T-helper 2 cell treated with Interferon-gamma antibody and Interleukin-4, amounts not matched to agents 100 ng/mL and 5 ng/mL, for 36 hours (primary cell): ENCODE measurements at regions not wholly inside any gene's neighbourhood (a gene's known extent, or its start where the extent isn't known, plus 50 kb on each side); places are given as distances from the start of the nearest gene placed in this dataset.
"Not testable (repeated sequence)": the region's sequence is repeated elsewhere in the genome, so short reads cannot be mapped to it uniquely, and the experiment has no call there.

Experiments used
- intact Hi-C: fragments of 100-400 bp; cut with micrococcal nuclease; formaldehyde crosslinking; loops from one replicate; pipeline ENCODE4 v1.15.1; 2023

GRCh38 chr2:49861821-49862220, 707.5 kb upstream of the FSHR start:
- intact Hi-C loops = no loop called here

GRCh38 chr2:49860834-49861233, 706.5 kb upstream of the FSHR start:
- intact Hi-C loops = no loop called here

DNA sequence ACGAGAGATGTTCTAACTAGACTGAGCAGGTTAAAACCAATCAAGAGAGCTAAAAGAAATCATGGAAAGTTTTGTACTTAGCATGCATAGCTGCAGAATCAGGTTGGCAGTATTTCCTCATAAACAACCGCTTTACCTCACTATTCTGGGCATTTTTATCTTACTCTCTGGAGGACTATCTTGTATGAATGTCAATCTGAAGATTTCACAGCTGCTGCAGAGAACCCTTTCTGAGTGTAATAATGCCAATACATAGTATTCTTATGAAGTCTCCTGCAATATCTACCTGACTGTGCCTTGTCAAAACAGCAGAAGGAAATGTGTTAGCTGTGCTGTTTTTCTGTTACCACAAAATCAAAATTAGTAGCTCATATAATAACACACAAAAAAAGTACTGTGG, 705.9 kb upstream of the FSHR start:
- intact Hi-C loops = no loop called here

GRCh38 chr2:49858657-49859056, 704.3 kb upstream of the FSHR start:
- intact Hi-C loops = no loop called here

DNA sequence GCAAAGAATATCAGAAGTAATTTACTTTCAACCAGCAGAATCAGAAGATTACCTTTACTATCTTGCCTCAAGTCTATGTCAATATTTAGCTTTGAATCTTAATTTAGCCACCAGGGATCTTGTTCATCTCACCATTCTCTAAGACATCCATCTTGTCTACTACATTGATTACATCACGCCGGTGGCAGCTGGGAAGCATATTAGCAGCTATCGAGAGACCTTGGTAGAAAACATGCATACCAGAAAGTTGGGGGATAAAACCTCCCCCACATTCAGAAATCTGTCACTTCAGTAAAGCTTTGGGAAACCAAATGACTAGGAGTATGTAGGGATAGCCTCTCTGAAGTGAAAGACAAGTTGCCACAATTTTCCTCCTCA, 703.8 kb upstream of the FSHR start:
- intact Hi-C loops = no loop called here

DNA sequence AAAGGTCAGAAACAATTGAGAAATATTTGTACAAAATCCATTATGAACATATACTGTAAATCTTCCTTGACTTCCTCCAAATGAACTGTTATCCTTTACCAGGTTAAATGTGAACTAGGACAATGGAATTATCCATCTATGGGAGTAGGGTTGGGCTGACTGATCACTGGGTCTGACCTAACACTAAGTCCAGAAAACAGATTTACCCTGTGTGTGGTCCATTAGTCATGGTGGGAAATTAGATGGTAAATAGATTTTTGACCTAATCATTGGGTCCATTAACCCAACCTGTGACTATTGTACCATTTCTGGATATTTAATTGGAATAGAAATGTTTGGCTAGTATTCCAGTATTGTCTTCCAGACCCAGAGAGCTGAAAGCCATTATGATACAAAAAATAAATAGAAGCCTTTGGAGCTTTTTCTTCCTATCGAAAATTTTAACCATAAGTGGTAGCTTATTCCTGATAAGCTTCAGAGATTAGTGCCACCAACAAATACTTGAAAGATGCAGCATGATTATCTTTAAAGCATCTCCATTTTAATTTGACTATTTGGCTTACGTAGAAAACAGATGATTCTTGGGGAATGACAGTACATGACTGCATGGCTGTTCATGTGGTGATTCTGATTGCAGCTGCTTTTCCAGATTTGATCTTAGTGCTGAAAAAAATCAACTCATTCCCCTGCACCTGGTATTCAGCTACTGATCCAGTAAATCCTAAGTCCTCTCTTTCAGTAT, 703.2 kb upstream of the FSHR start:
- intact Hi-C loops = no loop called here

DNA sequence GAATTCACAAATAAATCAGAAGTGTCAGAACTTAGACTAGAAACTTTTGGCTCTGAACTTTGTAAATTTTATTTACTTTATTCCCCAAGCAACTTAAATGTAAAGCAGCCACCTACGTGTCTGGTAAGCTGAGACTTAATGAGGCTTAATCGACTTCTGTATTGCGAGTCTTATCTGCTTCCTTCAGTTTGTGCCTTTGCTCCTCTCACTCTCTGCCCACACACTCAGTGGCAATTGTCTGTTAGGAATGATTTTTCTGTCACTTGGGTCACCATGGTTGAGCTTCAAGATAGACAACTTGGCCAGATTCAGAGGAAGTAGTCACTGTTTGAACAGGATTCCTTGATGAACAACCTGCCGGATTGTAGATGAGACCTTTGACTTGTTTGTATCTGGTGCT, 691.4 kb upstream of the FSHR start:
- intact Hi-C loops = no loop called here

DNA sequence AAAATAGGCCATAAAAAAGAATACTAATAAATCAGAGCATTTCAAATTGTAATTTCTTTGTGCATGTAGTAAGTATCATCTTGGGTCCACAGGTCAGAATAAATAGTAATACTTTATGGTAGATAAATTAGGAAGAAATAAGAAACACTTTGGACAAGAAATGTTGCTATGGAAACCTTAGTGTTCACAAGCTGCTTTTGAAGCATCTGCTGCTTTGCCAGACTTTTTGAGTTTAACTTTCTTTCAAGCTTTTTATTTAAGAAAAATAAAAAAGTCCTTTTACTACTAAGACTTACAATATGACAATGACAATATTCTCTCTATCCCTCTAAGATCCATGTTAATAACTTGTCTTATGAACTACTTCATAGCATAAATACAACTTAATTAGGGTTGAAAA, 690.7 kb upstream of the FSHR start:
- intact Hi-C loops = no loop called here

DNA sequence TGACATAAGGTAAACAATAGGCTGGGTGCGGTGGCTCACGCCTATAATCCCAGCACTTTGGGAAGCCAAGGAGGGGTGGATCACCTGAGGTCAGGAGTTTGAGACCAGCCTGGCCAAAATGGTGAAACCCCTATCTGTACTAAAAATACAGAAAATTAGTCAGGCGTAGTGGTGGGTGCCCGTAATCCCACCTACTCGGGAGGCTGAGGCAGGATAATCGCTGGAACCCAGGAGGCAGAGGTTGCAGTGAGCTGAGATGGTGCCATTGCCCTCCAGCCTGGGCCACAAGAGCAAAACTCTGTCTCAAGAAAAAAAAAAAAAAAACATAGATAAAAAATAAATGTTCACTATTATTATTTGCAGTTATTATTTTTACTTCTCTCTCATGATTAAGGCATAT, 689.8 kb upstream of the FSHR start:
- intact Hi-C loops = not testable (repeated sequence)

GRCh38 chr2:49843314-49843713, 689.0 kb upstream of the FSHR start:
- intact Hi-C loops = no loop called here

GRCh38 chr2:49840428-49840975, 686.2 kb upstream of the FSHR start:
- intact Hi-C loops = no loop called here

DNA sequence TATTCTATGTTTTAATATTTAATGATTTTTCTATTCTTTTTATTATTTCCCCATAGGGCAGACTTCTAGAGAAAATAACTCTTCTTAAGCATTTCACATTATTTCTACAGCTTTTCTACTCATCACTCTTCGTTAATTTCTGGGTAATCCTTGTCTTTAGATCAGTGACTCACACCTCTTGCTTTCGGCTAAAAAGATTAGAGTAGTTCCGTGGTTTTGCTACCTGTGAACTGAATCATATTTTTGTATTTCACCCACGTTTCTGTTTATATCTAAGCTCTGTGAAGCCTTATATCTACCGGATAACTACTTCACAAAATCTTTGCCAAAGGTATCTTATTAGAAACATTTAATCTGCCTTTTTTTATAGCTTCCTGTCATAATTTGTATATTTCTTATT, 685.5 kb upstream of the FSHR start:
- intact Hi-C loops = no loop called here

GRCh38 chr2:49837561-49838293, 683.4 kb upstream of the FSHR start:
- intact Hi-C loops = no loop called here

- intact Hi-C loops = no loop called here
Observed at GRCh38 chr2:49836017-49836416, 681.7 kb upstream of the FSHR start.

DNA sequence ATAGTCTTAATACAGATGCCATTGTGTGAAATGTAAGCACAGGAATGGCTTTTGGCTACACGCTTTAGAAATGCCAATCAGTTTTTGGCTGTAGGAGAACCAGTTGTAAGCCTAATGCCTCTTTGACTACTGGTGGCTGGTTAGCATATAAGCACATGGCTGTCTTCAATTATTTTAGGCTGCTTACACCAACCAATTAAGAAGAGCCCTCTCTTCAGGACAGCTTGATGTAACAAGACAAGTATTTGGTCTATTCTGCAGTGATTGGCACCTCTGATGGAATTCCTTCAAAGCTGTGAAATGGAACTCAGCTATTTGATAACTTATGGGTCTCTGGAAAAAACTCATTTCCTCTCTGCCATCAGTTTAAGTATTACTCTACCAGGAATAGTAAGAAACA, 680.1 kb upstream of the FSHR start:
- intact Hi-C loops = no loop called here

GRCh38 chr2:49832555-49832954, 678.2 kb upstream of the FSHR start:
- intact Hi-C loops = no loop called here

DNA sequence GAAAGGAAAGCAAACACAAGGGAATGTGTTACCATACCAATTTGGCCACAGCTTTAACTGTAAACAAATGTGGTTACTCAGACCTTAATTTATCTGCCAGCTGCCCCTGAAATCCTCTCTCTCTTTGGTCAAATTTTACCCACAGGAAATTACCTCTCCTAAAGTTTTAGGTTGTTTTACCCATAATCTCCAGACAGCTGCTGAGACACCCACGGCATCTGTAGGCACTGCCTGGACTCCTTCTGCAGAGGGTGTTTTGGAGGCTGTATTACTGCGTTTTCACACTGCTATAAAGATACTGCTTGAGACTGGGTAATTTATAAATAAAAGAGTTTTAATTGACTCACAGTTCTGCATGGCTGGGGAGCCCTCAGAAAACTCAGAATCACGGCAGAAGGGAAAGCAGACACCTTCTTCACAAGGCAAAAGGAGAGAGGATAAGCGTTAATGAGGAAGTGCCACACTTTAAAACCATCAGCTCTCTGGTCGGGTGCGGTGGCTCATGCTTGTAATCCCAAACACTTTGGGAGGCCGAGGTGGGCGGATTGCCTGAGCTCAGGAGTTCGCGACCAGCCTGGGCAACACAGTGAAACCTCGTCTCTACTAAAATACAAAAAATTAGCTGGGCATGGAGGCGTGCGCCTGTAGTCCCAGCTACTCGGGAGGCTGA, 677.5 kb upstream of the FSHR start:
- intact Hi-C loops = no loop called here

DNA sequence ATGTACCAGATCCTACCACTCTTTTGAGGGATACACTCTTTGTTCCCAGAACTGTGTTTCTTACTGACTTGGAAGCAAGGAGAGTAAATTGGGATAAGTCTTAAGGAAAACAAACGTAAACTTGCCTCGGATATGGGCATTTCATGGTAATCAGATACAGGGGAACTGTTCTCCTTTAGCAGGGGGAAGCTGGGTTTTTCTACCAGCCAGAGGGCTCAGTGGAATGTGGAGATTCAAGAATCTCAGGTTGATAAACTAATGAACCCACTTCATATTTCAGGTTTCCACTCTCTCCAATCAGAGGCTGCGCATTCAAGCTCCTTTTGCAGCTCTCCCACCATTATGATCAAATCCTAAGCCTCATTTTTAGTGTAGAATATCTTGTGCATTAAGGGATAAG, 676.5 kb upstream of the FSHR start:
- intact Hi-C loops = no loop called here

- intact Hi-C loops = no loop called here
Observed at GRCh38 chr2:49827366-49827765, 673.1 kb upstream of the FSHR start.

GRCh38 chr2:49813208-49813607, 658.9 kb upstream of the FSHR start:
- intact Hi-C loops = no loop called here

GRCh38 chr2:49812730-49813129, 658.4 kb upstream of the FSHR start:
- intact Hi-C loops = no loop called here

DNA sequence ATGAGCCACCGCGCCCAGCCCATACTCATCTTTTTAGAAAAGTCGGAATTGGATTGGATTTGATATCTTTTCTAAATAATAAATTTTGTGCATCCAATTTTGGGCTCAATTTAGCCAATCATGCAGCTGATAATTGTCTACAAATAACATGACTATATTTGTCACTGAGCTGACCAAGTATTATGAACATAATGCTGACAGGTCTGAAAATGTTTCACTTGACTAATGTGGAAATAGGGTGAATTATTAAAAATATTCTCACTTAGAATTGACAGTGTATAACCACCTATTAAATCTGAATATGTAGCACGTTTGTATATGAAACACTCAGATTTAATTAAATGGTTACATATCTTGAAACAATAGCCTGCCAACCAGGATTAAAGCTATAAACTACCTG, 657.2 kb upstream of the FSHR start:
- intact Hi-C loops = no loop called here
